ENCODE measurements at regions not wholly inside any gene's neighbourhood (a gene's known extent, or its start where the extent isn't known, plus 50 kb on each side); places are given as distances from the start of the nearest gene placed in this dataset.

DNA sequence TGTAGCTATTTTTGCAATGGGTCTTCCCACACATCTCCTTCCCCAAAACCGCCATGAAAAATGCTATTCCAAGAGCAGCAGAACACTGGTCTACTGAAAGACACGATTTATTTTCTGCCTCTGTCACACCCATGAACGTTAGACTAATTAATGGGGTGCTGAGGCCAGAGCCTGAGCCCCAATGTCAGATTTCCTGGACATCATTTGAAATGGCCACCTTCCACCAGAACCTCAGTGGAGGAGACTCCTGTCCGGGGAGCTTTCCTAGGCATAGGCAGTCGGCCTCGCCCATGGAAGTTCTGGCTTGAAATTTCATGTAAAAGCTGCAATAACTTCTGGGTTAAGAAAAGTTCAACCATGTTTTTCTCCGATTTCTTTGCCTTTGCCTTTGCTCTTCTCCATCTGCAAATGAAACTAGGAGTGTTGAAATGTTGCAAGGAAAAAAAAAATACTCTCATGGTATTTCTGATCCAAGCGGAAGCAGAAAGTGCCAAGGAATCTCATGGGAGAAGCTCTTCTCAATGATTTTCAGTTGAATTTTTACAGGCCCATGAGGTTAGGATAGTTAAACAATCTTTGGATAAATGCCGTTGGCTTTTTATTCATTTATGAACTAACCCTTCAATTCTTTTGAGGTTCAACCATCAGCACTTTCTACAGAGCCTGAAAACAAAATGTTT is 570.8 kb upstream of the MGMT start:
- DNase-seq (ENCODE audit: low read depth in 2 of 2) = no peak

DNA sequence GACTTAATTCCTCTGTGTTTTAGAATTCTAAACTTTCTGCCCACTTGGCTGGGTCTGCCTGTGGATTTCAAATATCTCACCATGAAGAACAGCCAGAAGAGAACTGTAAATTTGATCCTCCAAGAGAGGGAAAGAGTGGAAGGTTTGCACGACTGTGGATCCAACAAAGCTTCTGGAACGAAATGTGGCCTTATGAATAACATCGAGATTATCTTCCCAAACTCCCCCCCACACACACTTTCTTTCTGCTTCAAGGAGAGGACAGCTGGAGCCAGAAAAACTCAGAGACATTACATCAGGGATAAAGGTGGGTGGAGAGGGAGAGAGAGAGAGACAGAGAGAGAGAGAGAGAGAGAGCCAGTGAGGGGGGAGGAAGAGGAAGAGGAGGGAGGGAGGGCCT is 570.1 kb upstream of the MGMT start:
- DNase-seq (ENCODE audit: low read depth in 2 of 2) = no peak

DNA sequence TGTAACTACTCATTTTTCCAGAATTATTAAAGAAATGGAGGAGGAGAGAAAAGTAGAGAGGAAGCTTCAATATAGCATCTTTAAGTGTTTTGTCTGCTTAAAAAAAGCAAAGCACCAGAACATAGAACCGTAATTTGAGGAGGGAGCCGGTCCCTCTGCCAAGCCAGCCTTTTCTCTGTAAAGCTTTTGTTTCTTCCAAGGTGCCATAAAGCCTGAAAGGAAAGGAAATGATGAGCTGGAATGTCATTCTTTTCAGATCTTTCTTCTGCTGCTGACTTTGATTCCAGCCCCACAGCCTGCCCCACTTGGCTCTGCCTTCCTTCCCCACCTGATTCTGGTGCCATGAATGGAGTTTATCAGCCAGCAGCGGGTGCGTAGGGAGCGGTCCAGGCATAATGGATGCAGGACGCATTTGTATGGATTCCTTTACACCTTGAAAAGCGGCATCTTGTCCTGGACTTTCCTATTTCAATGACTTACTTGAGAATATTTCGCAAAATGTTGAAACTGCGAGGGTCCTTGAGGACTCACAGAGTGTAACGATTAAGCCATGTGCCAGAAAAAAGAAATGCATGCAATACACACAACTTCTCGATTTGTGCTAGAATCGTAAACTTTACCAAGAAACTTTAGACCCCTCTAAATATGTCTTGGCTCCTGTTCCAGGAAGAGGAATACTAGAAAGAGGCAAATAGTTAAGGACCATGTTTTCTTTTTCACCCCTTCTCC is 569.5 kb upstream of the MGMT start:
- DNase-seq (ENCODE audit: low read depth in 2 of 2) = no peak

DNA sequence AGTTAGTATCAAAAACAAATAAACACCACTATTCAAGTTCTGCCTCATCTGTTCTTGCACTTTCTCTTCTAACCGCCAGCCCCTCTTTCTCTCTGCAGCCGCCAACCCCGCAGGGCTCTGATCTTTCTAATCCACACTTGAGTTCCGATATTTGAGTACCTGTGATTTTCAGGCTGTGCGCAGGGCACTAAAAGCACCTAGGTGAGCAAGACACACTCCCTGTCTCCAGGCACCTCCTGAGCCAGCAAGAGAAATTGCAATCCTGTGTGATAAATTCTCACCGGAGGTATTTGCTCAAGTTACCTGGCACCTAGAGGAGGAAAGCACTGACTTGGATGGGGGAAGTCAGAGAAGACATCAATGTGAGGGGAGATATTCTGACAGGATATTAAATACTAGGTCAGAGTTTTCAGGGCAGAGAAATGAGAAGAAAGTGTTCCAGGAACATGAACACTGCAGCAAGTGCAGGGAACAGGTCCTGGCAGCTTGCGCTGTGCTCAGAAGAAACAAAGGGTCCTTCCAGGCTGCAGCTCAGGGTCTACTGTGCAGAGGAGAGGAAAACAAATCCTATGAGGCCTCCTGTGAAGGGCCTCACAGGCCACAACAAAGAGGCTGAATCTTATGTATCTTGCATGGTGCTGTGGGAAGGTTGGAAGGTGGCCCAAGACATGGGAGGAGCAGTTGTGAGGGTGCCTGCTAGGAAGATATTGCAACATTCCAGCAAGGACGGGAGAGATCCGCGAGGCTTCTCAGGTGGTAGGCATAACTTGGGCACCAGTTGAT is 568.7 kb upstream of the MGMT start:
- no peak for DNase-seq (ENCODE audit: low read depth in 2 of 2)

DNA sequence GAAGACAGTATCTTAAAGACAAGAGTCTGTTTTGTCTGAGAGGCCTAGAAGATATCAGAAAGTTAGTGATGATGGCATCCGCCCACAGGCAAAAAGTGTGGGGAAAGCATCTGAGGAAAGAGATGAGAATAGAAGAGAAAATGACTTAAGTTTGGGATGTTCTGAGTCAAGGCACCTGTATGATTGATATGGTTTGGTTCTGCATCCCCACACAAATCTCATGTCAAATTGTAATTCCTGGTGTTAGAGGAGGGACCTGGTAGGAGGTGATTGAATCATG is 568.2 kb upstream of the MGMT start:
- no peak for DNase-seq (ENCODE audit: low read depth in 2 of 2)

DNA sequence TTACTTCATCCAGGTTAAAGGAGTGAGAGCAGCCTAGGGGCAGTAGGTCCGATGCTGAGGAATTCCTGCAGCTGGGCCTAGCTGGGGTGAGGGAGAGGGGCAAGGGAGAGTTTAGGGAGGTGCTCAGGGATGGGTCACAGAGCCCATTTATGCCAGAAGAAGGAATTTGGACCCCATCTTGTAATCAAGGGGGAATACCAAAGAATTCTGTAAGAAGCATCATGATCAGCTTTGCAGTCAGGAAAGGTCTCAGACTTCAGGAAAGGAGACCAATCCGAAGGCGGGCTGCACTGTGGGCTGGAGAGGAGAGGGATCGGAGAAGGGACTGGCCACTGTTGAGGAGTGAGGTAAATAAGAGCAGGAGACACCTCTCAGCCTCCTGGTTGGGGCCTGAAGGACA is 566.6 kb upstream of the MGMT start:
- no peak for DNase-seq (ENCODE audit: low read depth in 2 of 2)

DNA sequence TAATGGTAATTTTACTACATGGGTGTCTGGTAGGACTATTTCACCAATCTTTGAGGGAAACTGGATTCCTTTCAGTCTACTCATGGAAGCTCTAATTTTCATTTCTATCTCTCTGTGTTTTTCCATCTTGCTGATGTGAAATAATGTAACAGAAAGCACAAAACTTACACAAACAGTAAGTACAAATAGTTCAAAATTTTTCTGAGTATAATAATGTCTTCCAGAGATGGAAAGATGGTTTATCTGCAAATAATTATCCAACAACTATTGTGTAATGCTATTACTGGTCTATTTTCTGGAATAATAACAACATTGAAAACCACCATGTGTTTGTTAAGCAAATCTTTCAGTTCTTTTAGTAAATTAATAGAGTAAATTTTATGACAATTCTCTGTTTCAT is 565.8 kb upstream of the MGMT start:
- DNase-seq (ENCODE audit: low read depth in 2 of 2) = no peak

DNA sequence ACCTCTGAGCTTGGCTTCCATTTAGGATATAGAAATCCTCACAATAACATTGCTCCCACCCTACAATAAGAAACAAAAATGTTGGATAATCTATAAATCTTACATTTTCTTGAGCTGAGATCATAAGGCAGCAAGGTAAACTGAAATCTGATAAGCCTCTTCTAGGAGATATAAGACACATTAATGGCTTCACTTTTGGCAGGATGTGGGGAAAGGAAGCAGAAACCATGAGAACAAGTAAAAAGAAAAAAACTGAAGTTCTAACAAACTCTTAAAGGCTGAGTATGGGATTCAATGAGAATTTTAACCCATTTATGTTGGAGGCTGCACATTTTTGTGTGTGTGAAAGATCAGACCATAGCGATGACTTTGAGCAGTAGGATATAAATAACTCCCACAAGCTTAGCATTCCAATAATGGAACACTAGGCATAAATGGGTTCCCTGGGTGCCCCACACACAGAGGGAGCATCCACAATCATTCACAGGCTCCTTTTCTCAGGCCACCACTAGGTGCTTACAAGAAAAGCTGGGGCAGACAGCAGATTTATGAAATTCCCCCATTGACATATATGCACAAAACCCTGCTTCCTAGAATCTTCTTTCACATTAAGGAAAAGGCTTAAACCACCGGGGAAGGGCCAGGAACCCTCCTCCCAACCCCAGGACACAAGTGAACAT is 564.9 kb upstream of the MGMT start:
- no peak for DNase-seq (ENCODE audit: low read depth in 2 of 2)

DNA sequence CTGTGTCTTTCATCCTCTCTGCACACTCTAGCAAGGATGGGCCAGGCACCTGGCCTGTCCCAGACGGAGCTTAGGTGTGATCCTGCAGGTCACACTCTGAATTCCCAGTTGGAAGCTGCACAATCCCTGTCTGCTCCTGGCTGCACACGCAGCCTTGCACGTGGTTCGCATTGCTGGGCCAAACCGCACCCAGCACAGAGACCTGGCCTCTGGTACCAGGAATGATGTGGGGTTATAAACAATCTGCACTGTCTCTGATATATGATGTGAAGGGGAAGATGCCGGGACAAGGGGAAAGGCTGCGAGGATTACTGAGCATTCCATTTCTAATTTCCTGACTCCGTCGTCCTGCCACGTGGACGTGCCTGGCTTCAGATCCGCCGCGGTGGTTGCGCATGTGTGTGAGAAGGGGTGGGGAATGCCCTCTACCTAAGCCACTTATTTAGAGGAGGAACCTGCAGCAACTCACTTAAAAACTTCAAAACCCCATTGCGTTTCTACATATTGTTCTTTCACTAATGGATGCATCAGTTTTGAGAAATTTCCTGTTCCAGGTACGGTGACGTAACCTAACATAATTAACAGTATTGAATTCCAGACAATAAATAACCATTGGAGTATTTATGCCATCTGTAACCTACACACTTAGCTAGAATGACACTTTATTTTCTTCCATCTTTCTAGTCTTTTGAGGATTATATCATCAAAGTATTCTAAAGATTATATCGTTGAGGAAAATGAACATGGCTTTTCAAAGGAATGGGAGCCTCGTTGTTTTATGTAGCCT is 559.7 kb upstream of the MGMT start:
- no peak for DNase-seq (ENCODE audit: low read depth in 2 of 2)

DNA sequence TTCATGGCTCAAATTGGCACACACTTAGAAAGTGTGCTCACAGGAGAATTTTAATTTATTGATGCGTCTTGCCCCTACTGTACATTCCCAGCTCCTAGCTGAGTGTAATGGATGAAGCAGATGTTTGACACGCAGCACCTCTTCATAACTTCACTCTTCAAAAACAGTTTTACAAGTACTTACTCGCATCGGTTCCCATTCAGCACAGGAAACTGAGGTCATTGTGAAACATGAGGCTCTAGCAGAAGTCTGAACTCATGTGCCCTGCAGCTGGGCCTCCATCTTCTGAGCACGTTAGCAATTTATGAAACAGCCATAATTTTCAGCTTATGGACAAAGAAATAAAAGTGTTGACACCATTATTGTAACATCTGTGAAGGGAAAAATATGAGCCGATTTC is 558.9 kb upstream of the MGMT start:
- no peak for DNase-seq (ENCODE audit: low read depth in 2 of 2)

DNA sequence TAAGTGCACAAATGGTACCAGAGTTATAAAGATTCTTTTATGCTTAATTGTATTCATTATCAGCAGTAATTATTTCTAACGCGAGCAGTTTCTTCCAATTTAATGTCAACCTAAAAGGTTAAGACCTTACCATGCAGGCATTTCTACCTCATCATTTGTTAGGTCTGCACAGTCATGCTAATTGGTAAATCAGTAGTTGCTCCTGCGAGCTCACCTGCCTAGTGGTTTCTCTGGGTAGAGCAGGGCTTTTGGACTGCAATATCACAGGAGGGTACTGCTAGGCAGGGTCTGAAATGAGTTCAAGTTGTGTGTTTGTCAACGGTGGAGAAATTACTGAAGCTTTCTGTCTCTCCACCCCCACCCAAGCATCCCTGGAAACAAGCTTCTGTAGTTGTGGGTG is 558.5 kb upstream of the MGMT start:
- no peak for DNase-seq (ENCODE audit: low read depth in 2 of 2)

DNA sequence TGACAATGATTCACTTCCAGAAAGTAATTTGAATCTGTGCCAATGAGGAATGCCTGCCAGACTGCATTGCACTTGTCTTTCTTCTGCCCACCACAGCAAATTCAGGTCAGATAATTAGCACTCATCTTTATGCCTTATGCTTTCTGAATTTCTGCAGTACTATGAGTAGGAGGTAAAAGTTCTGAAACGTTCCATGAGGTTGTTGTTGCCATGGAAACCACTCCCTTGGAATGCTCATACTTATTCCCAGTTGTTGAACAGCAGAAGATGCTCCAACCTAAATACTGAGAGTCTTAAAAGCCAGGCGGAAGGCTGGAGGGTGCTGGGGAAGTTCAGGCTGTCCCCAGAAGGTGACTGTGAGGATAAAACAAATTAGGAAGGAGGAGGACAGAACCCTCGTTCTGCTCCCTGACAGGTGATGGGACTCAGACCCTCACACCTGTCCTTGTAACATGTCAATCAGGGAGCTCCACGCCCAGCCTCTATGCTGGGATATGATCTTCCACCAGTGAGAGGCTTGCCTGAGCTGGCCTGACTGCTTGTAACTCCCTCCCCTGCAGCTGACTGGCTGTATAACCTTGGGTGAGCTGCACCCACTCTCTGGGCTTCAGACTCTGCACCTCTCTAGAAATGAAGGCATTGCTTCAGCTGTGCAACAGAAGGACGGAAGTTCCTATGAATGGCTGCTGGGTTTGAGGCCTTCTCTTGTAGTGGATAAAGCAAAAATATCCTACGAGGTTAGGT is 554.3 kb upstream of the MGMT start:
- no peak for DNase-seq (ENCODE audit: low read depth in 2 of 2)

DNA sequence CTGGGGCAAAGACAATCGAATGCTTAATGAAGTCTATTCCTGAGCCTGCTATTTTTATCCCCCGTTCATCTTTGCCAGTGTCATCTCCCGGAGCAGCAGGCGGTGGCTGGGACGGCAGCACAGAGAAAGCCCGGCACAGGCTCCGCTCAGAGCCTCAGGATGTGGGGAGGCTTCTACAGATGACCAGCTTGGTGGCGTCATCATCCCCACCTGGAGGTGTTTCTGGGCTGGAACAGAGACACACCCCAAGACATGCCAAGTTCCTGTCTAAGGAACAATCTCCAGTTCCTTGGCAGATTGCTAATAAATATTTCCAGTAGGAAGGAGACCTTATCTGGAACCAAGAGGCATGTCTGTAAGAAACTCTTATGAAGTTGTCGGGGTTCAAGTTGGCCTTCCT is 552.4 kb upstream of the MGMT start:
- no peak for DNase-seq (ENCODE audit: low read depth in 2 of 2)

DNA sequence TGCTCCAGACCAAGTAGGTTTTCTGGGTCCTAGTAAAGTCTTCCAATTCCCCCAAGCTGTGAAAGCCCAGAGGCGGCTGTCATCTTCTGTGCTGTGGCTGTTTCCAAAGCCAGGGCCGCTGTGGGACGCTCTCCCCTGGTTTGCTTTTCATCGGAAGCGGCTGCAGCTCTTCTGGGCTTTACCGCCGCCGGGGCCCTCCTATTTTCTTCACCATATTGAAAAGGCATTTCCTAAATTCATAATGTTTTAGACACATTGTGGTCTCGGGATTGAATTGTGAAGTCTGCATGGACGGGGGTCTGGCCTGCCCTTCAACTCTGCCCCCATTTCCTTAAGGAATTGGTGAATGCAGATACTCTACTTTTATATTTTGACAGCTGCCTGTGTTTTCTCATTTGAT is 551.4 kb upstream of the MGMT start:
- no peak for DNase-seq (ENCODE audit: low read depth in 2 of 2)

DNA sequence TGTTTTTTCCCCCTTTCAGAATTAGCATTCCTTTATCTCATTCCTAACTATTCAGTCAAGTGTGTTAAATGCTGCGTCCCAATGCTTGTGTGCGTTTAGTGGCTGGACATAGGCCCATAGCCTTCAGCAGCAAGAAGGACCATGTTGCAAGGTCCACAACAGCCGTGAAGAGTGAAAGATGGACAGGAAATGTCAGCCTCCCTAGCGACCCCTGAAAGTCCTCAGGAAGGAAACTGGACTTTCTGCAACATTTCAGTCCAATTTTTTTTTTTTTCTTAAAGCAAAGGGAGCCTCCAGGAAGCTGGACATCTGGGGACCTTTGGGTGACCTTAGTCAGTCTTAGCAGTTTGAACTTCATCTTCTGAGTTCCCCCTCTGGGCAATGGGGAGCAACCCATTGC is 550.7 kb upstream of the MGMT start:
- DNase-seq (ENCODE audit: low read depth in 2 of 2) = no peak

DNA sequence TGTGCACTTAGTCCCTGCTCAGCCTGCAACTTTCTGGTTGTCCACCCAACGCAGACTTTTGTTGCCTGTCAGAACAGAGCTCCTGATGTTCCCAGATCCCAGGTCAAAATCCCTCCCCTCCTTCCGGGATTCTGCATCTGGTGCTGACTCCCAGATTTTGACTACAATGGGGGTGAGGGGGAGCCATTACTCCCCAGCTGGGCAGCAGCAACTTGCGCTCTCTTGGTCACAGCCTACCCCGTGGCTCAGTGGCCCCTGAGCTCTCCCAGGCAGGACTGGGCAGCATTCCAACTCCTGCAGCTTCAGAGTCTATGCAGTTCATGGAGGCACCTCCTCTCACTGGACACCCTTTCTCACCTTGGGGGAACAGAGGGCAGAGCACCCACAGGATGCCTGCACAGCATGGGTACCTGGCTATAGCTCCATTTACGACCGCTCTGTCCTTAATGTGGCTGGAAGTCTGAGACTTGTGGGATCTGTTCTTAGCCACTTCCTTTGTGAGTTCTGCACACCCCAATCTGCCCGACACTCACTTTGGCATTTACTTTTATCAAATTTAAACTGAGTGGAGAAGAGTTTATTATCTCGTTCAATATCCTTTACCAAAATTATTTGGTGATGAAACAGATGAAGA is 545.5 kb upstream of the MGMT start:
- no peak for DNase-seq (ENCODE audit: low read depth in 2 of 2)

DNA sequence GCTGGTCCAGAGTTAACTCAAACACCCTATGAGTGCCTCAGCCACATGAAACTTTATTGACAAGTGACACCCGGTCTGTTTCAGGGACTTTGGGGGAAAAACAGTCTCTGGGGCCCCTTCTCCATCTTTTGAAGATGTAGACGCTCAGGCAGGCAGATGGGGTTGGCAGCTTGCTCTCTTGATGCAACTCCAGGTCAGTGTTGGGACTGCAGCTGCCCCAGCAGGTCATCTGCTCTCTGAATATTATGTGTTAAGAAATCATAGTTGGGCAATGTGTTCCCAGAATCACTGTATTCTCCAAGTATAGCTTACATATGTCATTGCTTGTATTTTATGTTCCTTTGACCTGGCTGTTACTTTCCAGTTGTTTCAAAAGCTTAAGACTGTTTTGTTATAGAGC is 544.9 kb upstream of the MGMT start:
- DNase-seq (ENCODE audit: low read depth in 2 of 2) = no peak

DNA sequence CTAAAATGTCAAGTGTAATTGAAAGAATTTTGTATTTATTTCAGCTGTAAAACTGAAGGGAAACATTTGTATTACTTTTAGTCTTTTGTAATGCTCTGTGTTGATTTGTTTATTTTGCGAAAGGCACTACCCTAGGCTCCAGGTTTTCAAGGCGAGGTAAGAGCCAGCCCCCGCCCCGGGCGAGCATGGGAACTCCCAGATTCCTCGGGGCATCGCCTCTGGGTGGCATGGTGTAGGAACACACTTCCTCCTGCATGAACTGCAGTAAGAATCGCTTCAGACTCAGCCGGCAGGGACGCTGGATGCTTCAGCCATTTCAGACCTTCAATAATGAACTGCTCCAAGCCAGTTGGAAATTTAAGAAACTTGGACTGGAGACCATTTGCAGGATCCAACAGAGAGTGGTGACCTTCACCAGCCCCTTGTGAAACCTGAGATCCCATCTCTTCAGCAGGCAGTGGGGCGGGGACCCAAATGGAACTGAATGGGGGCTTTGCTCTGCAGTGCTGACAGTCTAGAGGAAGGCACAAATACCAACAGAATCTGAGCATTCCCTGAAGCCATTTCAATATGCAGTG is 544.3 kb upstream of the MGMT start:
- no peak for DNase-seq (ENCODE audit: low read depth in 2 of 2)

DNA sequence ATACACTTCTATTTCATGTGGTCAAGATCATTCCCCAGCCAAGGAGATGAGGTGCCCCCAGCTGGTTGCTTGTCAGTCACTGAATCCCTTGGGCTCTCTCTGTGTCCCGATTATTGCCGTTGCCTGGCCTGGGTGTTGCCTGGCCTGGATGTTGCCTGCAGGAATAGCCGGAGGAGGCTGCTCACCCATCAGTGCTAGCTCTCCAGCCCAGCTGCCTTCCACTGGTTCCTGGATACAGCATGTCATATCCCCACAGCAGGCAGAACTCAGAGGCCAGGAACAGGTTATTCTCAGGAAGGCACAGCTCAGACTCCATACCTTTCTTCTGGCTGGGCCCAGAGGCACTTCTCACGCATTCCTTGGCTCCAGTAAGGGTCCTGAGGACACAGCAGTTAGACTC is 542.1 kb upstream of the MGMT start:
- no peak for DNase-seq (ENCODE audit: low read depth in 2 of 2)

DNA sequence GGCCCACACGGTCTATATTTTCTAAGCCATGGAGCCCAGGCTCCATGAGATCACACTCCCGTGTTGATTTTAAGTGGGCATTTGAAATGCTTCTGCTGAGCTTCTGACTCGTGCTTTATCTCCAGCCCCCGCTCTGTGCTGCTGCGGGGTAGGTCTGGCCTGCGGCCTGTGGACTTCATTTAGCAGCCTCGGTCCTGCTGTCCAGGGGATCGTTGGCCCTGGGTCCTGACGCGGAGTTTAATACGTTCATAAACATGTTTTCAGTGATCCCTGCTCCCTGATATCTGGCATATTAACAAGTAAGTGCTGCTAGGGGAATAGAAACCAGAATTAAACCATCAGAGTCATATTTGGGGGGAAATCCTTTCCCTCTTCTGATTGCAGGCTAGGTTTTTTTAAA is 540.3 kb upstream of the MGMT start:
- DNase-seq (ENCODE audit: low read depth in 2 of 2) = no peak

Measured in stimulated activated CD8-positive, alpha-beta memory T cell treated with anti-CD3 and anti-CD28 coated beads, Interleukin-7, amount 100 ng/mL, for 1 hour (primary cell).